GM06990 (cell line): ENCODE measurements at regions not wholly inside any gene's neighbourhood (a gene's known extent, or its start where the extent isn't known, plus 50 kb on each side); places are given as distances from the start of the nearest gene placed in this dataset.

Experiments
- DNase-seq: peaks from one replicate; pipeline ENCODE4 v3.0.0-alpha.2; 2011; ENCODE audit not compliant: insufficient read length; ENCODE audit errors: extremely low read depth
- H3K27me3 ChIP-seq: replicated peaks from 2 replicates; pipeline ENCODE4 v1.6.0; 2011; ENCODE audit warnings: low read length; ENCODE audit not compliant: control insufficient read depth, insufficient read depth
- H3K36me3 ChIP-seq: 2 replicates; pipeline ENCODE4 v1.5.1; 2011; ENCODE audit warnings: low read length; ENCODE audit not compliant: control insufficient read depth, insufficient read depth
- H3K4me3 ChIP-seq: replicated peaks from 2 replicates; pipeline ENCODE4 v1.5.1; 2011; ENCODE audit warnings: low read depth, mild to moderate bottlenecking, control low read depth, low read length
- CTCF ChIP-seq: IDR thresholded peaks from 2 replicates; pipeline ENCODE4 v1.5.1; 2011; ENCODE audit warnings: low read length, control low read depth, mild to moderate bottlenecking, inconsistent platforms; ENCODE audit not compliant: insufficient read depth, poor library complexity, severe bottlenecking

GRCh38 chr3:165439765-165440164 is 243.6 kb upstream of the SLITRK3 start:
- Histone ChIP-seq H3K4me3 (peak overlapping the region; percentile 25; the same call in 1 of the 2 replicates), H3K36me3 (no peaks in the 10 kb centered on the region), H3K27me3 (no peaks in the 10 kb centered on the region)
- TF ChIP-seq CTCF, result no peak
- no peak for DNase-seq

- Histone ChIP-seq H3K27me3 (no peaks in the 10 kb centered on the region), H3K36me3 (no peaks in the 10 kb centered on the region), H3K4me3 (no peak overlapping the region)
- TF ChIP-seq CTCF, result no peak
- DNase-seq, result no peak
Observed at GRCh38 chr3:165434516-165434915, 238.3 kb upstream of the SLITRK3 start.

DNA sequence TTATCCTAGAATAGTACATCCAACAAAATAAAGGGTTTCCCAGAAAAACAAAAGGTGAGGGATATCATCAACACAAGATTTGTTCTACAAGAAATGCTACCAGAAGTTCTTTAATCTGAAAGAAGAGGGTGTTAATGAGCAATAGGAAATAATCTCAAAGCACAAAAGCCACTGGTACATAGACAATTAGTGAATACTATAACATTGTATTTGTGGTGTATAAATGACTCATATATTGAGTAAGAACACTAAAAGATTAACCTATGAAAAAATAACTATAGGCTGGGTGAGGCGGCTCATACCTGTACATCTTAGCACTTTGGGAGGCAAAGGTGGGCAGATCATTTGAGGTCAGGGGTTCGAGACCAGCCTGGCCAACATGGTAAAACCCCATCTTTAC is 210.2 kb upstream of the SLITRK3 start:
- H3K4me3 ChIP-seq, result no peak overlapping the region
- no peaks in the 10 kb centered on the region for H3K27me3 ChIP-seq
- TF ChIP-seq CTCF, result no peak
- H3K36me3 ChIP-seq, result no peaks in the 10 kb centered on the region
- no peak for DNase-seq

- Histone ChIP-seq H3K36me3 (no peaks in the 10 kb centered on the region), H3K4me3 (no peak overlapping the region), H3K27me3 (no peaks in the 10 kb centered on the region)
- DNase-seq, result no peak
- TF ChIP-seq CTCF, result no peak
Observed at GRCh38 chr3:165404357-165405027, 208.3 kb upstream of the SLITRK3 start.

GRCh38 chr3:165403666-165404065 is 207.5 kb upstream of the SLITRK3 start:
- Histone ChIP-seq H3K36me3 (no peaks in the 10 kb centered on the region), H3K27me3 (no peaks in the 10 kb centered on the region), H3K4me3 (no peak overlapping the region)
- no peak for TF ChIP-seq CTCF
- no peak for DNase-seq

DNA sequence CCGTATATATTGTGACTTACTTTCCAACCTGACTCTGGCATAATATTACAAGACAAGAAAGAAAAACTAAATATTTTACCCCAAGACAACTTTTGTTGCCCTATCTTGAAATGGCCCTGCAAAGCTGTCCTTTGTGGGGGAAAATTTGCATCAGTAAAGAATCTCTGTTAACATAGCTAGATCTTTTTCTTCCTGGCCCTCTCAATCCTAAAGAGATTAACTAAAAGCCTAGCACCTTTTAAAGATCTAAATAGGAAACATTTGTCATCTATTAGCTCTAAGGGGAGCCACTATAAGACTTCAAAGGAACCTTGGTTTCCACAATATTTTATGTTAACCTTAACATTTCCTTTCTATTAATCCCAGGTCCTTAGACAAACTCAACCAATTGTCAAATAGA is 199.0 kb upstream of the SLITRK3 start:
- TF ChIP-seq CTCF, result no peak
- Histone ChIP-seq H3K4me3 (no peak overlapping the region), H3K36me3 (no peaks in the 10 kb centered on the region), H3K27me3 (no peaks in the 10 kb centered on the region)
- no peak for DNase-seq
